KMS-11 (cell line): ENCODE measurements at regions not wholly inside any gene's neighbourhood (a gene's known extent, or its start where the extent isn't known, plus 50 kb on each side); places are given as distances from the start of the nearest gene placed in this dataset.

Experiments
- H2AFZ ChIP-seq: fragments of 200-600 bp; sonication (generic); 2 replicates; pipeline ENCODE4 v1.6.1; 2016; ENCODE audit warnings: antibody characterized with exemption, mixed run types, low read depth
- H3K27ac ChIP-seq: fragments of 200-600 bp; sonication (generic); 2 replicates; pipeline ENCODE4 v1.6.1; 2016; ENCODE audit warnings: mild to moderate bottlenecking, mixed run types
- H3K27me3 ChIP-seq: fragments of 200-600 bp; sonication (generic); 2 replicates; pipeline ENCODE4 v1.6.1; 2017; ENCODE audit warnings: mild to moderate bottlenecking, low read depth, mixed run types, moderate library complexity; ENCODE audit not compliant: insufficient read depth
- H3K36me3 ChIP-seq: fragments of 200-600 bp; sonication (generic); 2 replicates; pipeline ENCODE4 v1.6.1; 2017; ENCODE audit warnings: mild to moderate bottlenecking, mixed run types; ENCODE audit not compliant: insufficient read depth
- H3K4me1 ChIP-seq: fragments of 200-600 bp; sonication (generic); 2 replicates; pipeline ENCODE4 v1.6.1; 2016; ENCODE audit warnings: mild to moderate bottlenecking, low read depth, mixed run types; ENCODE audit not compliant: poor library complexity, severe bottlenecking
- H3K4me2 ChIP-seq: fragments of 200-600 bp; sonication (generic); 2 replicates; pipeline ENCODE4 v1.7.0; 2016; ENCODE audit warnings: mild to moderate bottlenecking, mixed run types
- H3K4me3 ChIP-seq: fragments of 200-600 bp; sonication (generic); IDR thresholded peaks from 2 replicates; pipeline ENCODE4 v1.6.1; 2017; ENCODE audit warnings: low read depth, low read length, mixed read lengths; ENCODE audit not compliant: insufficient read depth
- H3K79me2 ChIP-seq: fragments of 200-600 bp; sonication (generic); 2 replicates; pipeline ENCODE4 v1.6.1; 2016; ENCODE audit warnings: low read depth, mixed run types; ENCODE audit not compliant: insufficient read depth
- H3K9ac ChIP-seq: fragments of 200-600 bp; sonication (generic); 2 replicates; pipeline ENCODE4 v1.6.1; 2016; ENCODE audit warnings: mild to moderate bottlenecking, mixed run types
- H4K20me1 ChIP-seq: fragments of 200-600 bp; sonication (generic); 2 replicates; pipeline ENCODE4 v1.6.1; 2016; ENCODE audit warnings: mild to moderate bottlenecking, mixed run types; ENCODE audit not compliant: insufficient read depth
- TF ChIP-seq, protein P1 (sequence below): fragments of 200-600 bp; sonication (generic); conservative IDR thresholded peaks from 2 replicates; pipeline ENCODE4 v1.6.1; 2017; ENCODE audit warnings: low read depth, mild to moderate bottlenecking, antibody characterized with exemption, low read length, moderate library complexity, mixed read lengths

GRCh38 chr2:136443661-136444060, 321.7 kb upstream of the THSD7B start:
- Histone ChIP-seq H3K79me2 (no peaks in the 10 kb centered on the region), H3K4me1 (no peaks in the 10 kb centered on the region), H4K20me1 (no peaks in the 10 kb centered on the region), H3K27me3 (no peaks in the 10 kb centered on the region), H3K36me3 (no peaks in the 10 kb centered on the region), H2AFZ (no peak overlapping the region), H3K9ac (no peak overlapping the region), H3K4me3 (no peak overlapping the region), H3K27ac (no peak overlapping the region), H3K4me2 (no peak overlapping the region)
- TF ChIP-seq, protein P1, sequence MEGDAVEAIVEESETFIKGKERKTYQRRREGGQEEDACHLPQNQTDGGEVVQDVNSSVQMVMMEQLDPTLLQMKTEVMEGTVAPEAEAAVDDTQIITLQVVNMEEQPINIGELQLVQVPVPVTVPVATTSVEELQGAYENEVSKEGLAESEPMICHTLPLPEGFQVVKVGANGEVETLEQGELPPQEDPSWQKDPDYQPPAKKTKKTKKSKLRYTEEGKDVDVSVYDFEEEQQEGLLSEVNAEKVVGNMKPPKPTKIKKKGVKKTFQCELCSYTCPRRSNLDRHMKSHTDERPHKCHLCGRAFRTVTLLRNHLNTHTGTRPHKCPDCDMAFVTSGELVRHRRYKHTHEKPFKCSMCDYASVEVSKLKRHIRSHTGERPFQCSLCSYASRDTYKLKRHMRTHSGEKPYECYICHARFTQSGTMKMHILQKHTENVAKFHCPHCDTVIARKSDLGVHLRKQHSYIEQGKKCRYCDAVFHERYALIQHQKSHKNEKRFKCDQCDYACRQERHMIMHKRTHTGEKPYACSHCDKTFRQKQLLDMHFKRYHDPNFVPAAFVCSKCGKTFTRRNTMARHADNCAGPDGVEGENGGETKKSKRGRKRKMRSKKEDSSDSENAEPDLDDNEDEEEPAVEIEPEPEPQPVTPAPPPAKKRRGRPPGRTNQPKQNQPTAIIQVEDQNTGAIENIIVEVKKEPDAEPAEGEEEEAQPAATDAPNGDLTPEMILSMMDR = no peak

DNA sequence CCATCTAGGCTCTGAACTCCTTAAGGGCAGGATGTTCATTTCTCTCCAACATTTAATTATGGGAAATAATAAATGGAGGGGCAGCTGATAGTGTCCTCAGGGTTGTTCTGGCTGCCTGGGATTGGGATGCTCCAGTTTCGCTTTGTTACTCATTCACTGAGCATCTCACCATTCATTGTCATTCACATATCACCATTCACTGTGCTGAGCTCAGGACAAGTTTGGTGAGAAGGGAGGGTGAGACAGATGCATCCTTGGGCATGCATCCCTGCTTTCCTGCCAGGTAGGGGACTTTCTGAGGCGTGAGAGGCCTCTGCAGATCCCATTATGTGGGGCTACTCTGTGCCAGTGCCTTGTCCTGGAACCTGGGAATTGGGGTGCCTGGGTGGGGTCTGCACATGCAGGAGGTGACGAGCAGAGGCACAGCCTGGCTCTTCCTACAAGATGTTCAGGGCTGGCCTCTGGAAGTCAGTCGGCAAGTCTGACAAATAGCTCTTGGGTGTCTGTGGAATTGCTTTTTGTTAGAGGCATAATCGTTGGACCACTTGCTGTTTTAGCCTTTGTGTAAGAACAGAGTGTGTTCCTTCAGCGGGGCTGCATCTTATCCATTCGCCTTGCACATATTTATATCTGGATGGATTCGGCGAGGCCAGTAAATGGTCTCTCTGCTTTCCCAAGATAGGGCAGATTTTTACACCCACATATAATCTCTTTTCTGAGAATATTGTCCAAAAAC, 323.2 kb upstream of the THSD7B start:
- Histone ChIP-seq H3K27me3 (no peaks in the 10 kb centered on the region), H3K4me2 (no peak overlapping the region), H4K20me1 (no peaks in the 10 kb centered on the region), H3K9ac (no peak overlapping the region), H3K27ac (no peak overlapping the region), H3K36me3 (no peaks in the 10 kb centered on the region), H2AFZ (no peak overlapping the region), H3K4me1 (no peaks in the 10 kb centered on the region), H3K79me2 (no peaks in the 10 kb centered on the region), H3K4me3 (no peak overlapping the region)
- TF ChIP-seq, protein P1 = no peak

- Histone ChIP-seq H3K79me2 (no peaks in the 10 kb centered on the region), H2AFZ (no peak overlapping the region), H3K36me3 (no peaks in the 10 kb centered on the region), H3K4me2 (no peak overlapping the region), H3K9ac (no peak overlapping the region), H3K4me1 (no peaks in the 10 kb centered on the region), H3K27ac (no peak overlapping the region), H3K27me3 (no peaks in the 10 kb centered on the region), H4K20me1 (no peaks in the 10 kb centered on the region), H3K4me3 (no peak overlapping the region)
- TF ChIP-seq, protein P1 = no peak
These were observed 321.2 kb upstream of the CXCR4 start for GRCh38 chr2:136439064-136439676.

DNA sequence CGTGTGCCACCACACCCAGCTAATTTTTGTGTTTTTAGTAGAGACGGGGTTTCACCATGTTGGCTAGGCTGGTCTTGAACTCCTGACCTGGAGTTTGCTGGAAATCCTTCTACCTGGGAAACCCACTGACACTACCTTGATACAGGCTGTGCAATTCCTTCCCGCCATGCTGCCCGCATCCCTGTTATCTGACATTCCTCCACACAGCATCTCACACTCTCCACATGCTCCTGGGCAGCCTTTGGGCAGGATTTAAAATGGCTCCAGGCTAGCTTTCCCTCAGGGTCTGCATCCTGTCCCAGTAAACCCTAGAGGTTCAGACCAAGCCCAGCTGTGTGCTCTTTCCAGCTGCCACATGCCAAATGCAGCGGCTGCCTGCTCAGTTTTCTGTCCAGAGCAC, 319.5 kb upstream of the CXCR4 start:
- H4K20me1 ChIP-seq = no peaks in the 10 kb centered on the region
- TF ChIP-seq, protein P1 = no peak
- H2AFZ ChIP-seq = no peak overlapping the region
- H3K4me2 ChIP-seq = no peak overlapping the region
- H3K9ac ChIP-seq = no peak overlapping the region
- no peak overlapping the region for H3K4me3 ChIP-seq
- no peaks in the 10 kb centered on the region for H3K79me2 ChIP-seq
- no peaks in the 10 kb centered on the region for H3K4me1 ChIP-seq
- no peak overlapping the region for H3K27ac ChIP-seq
- H3K27me3 ChIP-seq = no peaks in the 10 kb centered on the region
- H3K36me3 ChIP-seq = no peaks in the 10 kb centered on the region
